ENCODE measurements at regions not wholly inside any gene's neighbourhood (a gene's known extent, or its start where the extent isn't known, plus 50 kb on each side); places are given as distances from the start of the nearest gene placed in this dataset.
"Not testable (repeated sequence)": the region's sequence is repeated elsewhere in the genome, so short reads cannot be mapped to it uniquely, and the experiment has no call there.

- DNase-seq, result no peak
These were observed 273.6 kb upstream of the SULF2 start for GRCh38 chr20:48058611-48059559.

- no peak for DNase-seq
These were observed 272.5 kb upstream of the SULF2 start for GRCh38 chr20:48057739-48058138.

GRCh38 chr20:48057251-48057650 lies 272.0 kb upstream of the SULF2 start:
- DNase-seq, result no peak

GRCh38 chr20:48056218-48056617 lies 270.9 kb upstream of the SULF2 start:
- no peak for DNase-seq

- DNase-seq, result no peak
These were observed 268.8 kb upstream of the SULF2 start for GRCh38 chr20:48054051-48054450.

GRCh38 chr20:48052475-48052835 lies 267.2 kb upstream of the SULF2 start:
- no peak for DNase-seq

GRCh38 chr20:48051794-48052474 lies 266.7 kb upstream of the SULF2 start:
- DNase-seq, result no peak

- DNase-seq, result no peak
These were observed 264.4 kb upstream of the SULF2 start for GRCh38 chr20:48049641-48050040.

- DNase-seq, result no peak
These were observed 263.9 kb upstream of the SULF2 start for GRCh38 chr20:48049171-48049570.

- no peak for DNase-seq
These were observed 262.2 kb upstream of the SULF2 start for GRCh38 chr20:48047447-48047846.

GRCh38 chr20:48042628-48043027 lies 257.3 kb upstream of the SULF2 start:
- no peak for DNase-seq

- no peak for DNase-seq
These were observed 255.9 kb upstream of the SULF2 start for GRCh38 chr20:48041078-48041780.

- DNase-seq, result no peak
These were observed 255.2 kb upstream of the SULF2 start for GRCh38 chr20:48040491-48040890.

GRCh38 chr20:48040051-48040450 lies 254.8 kb upstream of the SULF2 start:
- DNase-seq, result no peak

GRCh38 chr20:48039514-48039913 lies 254.2 kb upstream of the SULF2 start:
- no peak for DNase-seq

- DNase-seq, result no peak
These were observed 253.4 kb upstream of the SULF2 start for GRCh38 chr20:48038713-48039112.

- DNase-seq, result not testable (repeated sequence)
These were observed 252.5 kb upstream of the SULF2 start for GRCh38 chr20:48037798-48038197.

GRCh38 chr20:48035961-48036731 lies 250.9 kb upstream of the SULF2 start:
- no peak for DNase-seq

- no peak for DNase-seq
These were observed 249.5 kb upstream of the SULF2 start for GRCh38 chr20:48034751-48035150.

- not testable (repeated sequence) for DNase-seq
These were observed 247.7 kb upstream of the SULF2 start for GRCh38 chr20:48033005-48033404.

GRCh38 chr20:48031122-48031521 lies 245.8 kb upstream of the SULF2 start:
- DNase-seq, result no peak

- DNase-seq, result no peak
These were observed 241.8 kb upstream of the SULF2 start for GRCh38 chr20:48026981-48027592.
